Activated CD8-positive, alpha-beta memory T cell treated with anti-CD3 and anti-CD28 coated beads, Interleukin-2, amount 50 U/mL, for 1 hour (primary cell): ENCODE measurements at regions not wholly inside any gene's neighbourhood (a gene's known extent, or its start where the extent isn't known, plus 50 kb on each side); places are given as distances from the start of the nearest gene placed in this dataset.
"Not testable (repeated sequence)": the region's sequence is repeated elsewhere in the genome, so short reads cannot be mapped to it uniquely, and the experiment has no call there.

Source experiments
- DNase-seq: peaks from one replicate; pipeline ENCODE4 v3.0.0-alpha.2; 2020; ENCODE audit errors: extremely low read depth

- DNase-seq, result no peak
Observed at GRCh38 chr21:22758478-22758877, 1760.3 kb downstream of the NCAM2 start.

- no peak for DNase-seq
Observed at GRCh38 chr21:22762463-22762862, 1764.3 kb downstream of the NCAM2 start.

- DNase-seq, result no peak
Observed at GRCh38 chr21:22763442-22763841, 1765.2 kb downstream of the NCAM2 start.

GRCh38 chr21:22764222-22764621 lies 1766.0 kb downstream of the NCAM2 start:
- DNase-seq, result no peak

- DNase-seq, result no peak
Observed at GRCh38 chr21:22791376-22791775, 1793.2 kb downstream of the NCAM2 start.

- DNase-seq, result no peak
Observed at GRCh38 chr21:22791986-22792560, 1793.9 kb downstream of the NCAM2 start.

GRCh38 chr21:22795091-22795490 lies 1796.9 kb downstream of the NCAM2 start:
- DNase-seq, result no peak

GRCh38 chr21:22795644-22796043 lies 1797.4 kb downstream of the NCAM2 start:
- DNase-seq, result no peak

- no peak for DNase-seq
Observed at GRCh38 chr21:22796147-22796546, 1797.9 kb downstream of the NCAM2 start.

GRCh38 chr21:22804151-22804550 lies 1805.9 kb downstream of the NCAM2 start:
- DNase-seq, result no peak

- no peak for DNase-seq
Observed at GRCh38 chr21:22806278-22806677, 1808.1 kb downstream of the NCAM2 start.

GRCh38 chr21:22813201-22813600 lies 1815.0 kb downstream of the NCAM2 start:
- no peak for DNase-seq

GRCh38 chr21:22818681-22819485 lies 1820.7 kb downstream of the NCAM2 start:
- not testable (repeated sequence) for DNase-seq

- DNase-seq, result no peak
Observed at GRCh38 chr21:22827422-22827821, 1829.2 kb downstream of the NCAM2 start.

- DNase-seq, result no peak
Observed at GRCh38 chr21:22842875-22843274, 1844.7 kb downstream of the NCAM2 start.

GRCh38 chr21:22855581-22855980 lies 1857.4 kb downstream of the NCAM2 start:
- no peak for DNase-seq

- DNase-seq, result no peak
Observed at GRCh38 chr21:22871692-22872091, 1873.5 kb downstream of the NCAM2 start.

GRCh38 chr21:22880573-22880972 lies 1882.4 kb downstream of the NCAM2 start:
- no peak for DNase-seq

GRCh38 chr21:22881131-22881530 lies 1882.9 kb downstream of the NCAM2 start:
- no peak for DNase-seq

- DNase-seq, result no peak
Observed at GRCh38 chr21:22885079-22885478, 1886.9 kb downstream of the NCAM2 start.

GRCh38 chr21:22885614-22886013 lies 1887.4 kb downstream of the NCAM2 start:
- no peak for DNase-seq

GRCh38 chr21:22889445-22889844 lies 1891.2 kb downstream of the NCAM2 start:
- no peak for DNase-seq

- no peak for DNase-seq
Observed at GRCh38 chr21:22890656-22891055, 1892.4 kb downstream of the NCAM2 start.

- DNase-seq, result no peak
Observed at GRCh38 chr21:22892028-22892427, 1893.8 kb downstream of the NCAM2 start.
